ENCODE measurements at regions not wholly inside any gene's neighbourhood (a gene's known extent, or its start where the extent isn't known, plus 50 kb on each side); places are given as distances from the start of the nearest gene placed in this dataset.
"Not testable (repeated sequence)": the region's sequence is repeated elsewhere in the genome, so short reads cannot be mapped to it uniquely, and the experiment has no call there.

- CTCF ChIA-PET: no interaction called here
- dilution Hi-C loops (cut with MboI; ENCODE audit: extremely low pct_ligation_motif_present, low sequenced_read_pairs) (no loop called here), intact Hi-C loops (cut with micrococcal nuclease) (no loop called here)
- no peaks in the 10 kb centered on the region for H3K9me3 ChIP-seq (replicated peaks; ENCODE audit: control insufficient read depth, insufficient read depth, low read length)
- POLR2A ChIA-PET: no interaction called here
- TF ChIP-seq EZH2 (IDR thresholded peaks at IDR 0.05; ENCODE audit: borderline replicate concordance, low read depth, low read length, severe bottlenecking) (no peak), JUN (IDR thresholded peaks at IDR 0.05; ENCODE audit: borderline replicate concordance, insufficient read depth, insufficient read length, low read depth) (no peak), POLR2A (IDR thresholded peaks at IDR 0.05; ENCODE audit: low read depth, low read length) (no peak), FOS (IDR thresholded peaks at IDR 0.05; ENCODE audit: borderline replicate concordance, insufficient read depth, low read length) (no peak), POLR2AphosphoS5 (IDR thresholded peaks at IDR 0.05; ENCODE audit: insufficient read depth, low read depth, low read length) (no peak), CTCF (IDR thresholded peaks at IDR 0.05; ENCODE audit: extremely low read depth in 1 of 2, insufficient read depth in 1 of 2, low read depth in 1 of 2, low read length in 2 of 2) (no peak), GATA2 (IDR thresholded peaks at IDR 0.05; ENCODE audit: insufficient read depth, insufficient read length, low read depth, low read length) (no peak), MAX (IDR thresholded peaks at IDR 0.05; ENCODE audit: insufficient read depth, insufficient read length) (no peak), MYC (IDR thresholded peaks at IDR 0.05; ENCODE audit: low read depth, low read length) (no peak)
- no peak overlapping the region for H3K4me3 ChIP-seq (replicated peaks in 1 of 3; ENCODE audit: insufficient read depth in 1 of 3, low read depth in 1 of 3, low read length in 3 of 3)
- no peak overlapping the region for H3K27ac ChIP-seq (ENCODE audit: insufficient read depth, low read depth, low read length)
- no peak overlapping the region for H3K4me2 ChIP-seq (ENCODE audit: insufficient read depth, low read length)
- H3K79me2 ChIP-seq (ENCODE audit: control insufficient read depth, insufficient read depth, low read length): no peaks in the 10 kb centered on the region
- FAIRE-seq: no peak
- H3K9me1 ChIP-seq (replicated peaks; ENCODE audit: control insufficient read depth, extremely low read depth, insufficient read depth, low read length): no peaks in the 10 kb centered on the region
- H3K4me1 ChIP-seq (ENCODE audit: control insufficient read depth, extremely low read depth, insufficient read depth, low read length): no peaks in the 10 kb centered on the region
- no peak overlapping the region for H3K9ac ChIP-seq (replicated peaks; ENCODE audit: extremely low read depth, insufficient read depth, low read length)
- H3K27me3 ChIP-seq (ENCODE audit: control insufficient read depth in 2 of 2, insufficient read depth in 2 of 2, low read length in 2 of 2): no peaks in the 10 kb centered on the region
- DNase-seq (ENCODE audit: low read depth, low spot score): no peak
- no peaks in the 10 kb centered on the region for H3K36me3 ChIP-seq (ENCODE audit: control insufficient read depth in 2 of 2, extremely low read depth in 1 of 2, insufficient read depth in 2 of 2, low read length in 2 of 2)
- BruUV-seq (replicated peaks): no TSS peak
- H2AFZ ChIP-seq (ENCODE audit: low read depth, low read length): no peak overlapping the region
- no peaks in the 10 kb centered on the region for H4K20me1 ChIP-seq (replicated peaks; ENCODE audit: control insufficient read depth, extremely low read depth, insufficient read depth, low read length)
These were observed 815.7 kb downstream of the SEMA5A start for GRCh38 chr5:8730194-8730593.

- POLR2A ChIA-PET; H3K4me2 ChIP-seq (ENCODE audit: insufficient read depth, low read length); H3K9ac ChIP-seq (replicated peaks; ENCODE audit: extremely low read depth, insufficient read depth, low read length); H3K9me3 ChIP-seq (replicated peaks; ENCODE audit: control insufficient read depth, insufficient read depth, low read length); BruUV-seq (replicated peaks); H4K20me1 ChIP-seq (replicated peaks; ENCODE audit: control insufficient read depth, extremely low read depth, insufficient read depth, low read length); H3K79me2 ChIP-seq (ENCODE audit: control insufficient read depth, insufficient read depth, low read length); DNase-seq (ENCODE audit: low read depth, low spot score); dilution Hi-C loops (cut with MboI; ENCODE audit: extremely low pct_ligation_motif_present, low sequenced_read_pairs); intact Hi-C loops (cut with micrococcal nuclease); CTCF ChIA-PET; H3K4me3 ChIP-seq (replicated peaks in 1 of 3; ENCODE audit: insufficient read depth in 1 of 3, low read depth in 1 of 3, low read length in 3 of 3); H3K4me1 ChIP-seq (ENCODE audit: control insufficient read depth, extremely low read depth, insufficient read depth, low read length); H3K9me1 ChIP-seq (replicated peaks; ENCODE audit: control insufficient read depth, extremely low read depth, insufficient read depth, low read length); H3K36me3 ChIP-seq (ENCODE audit: control insufficient read depth in 2 of 2, extremely low read depth in 1 of 2, insufficient read depth in 2 of 2, low read length in 2 of 2); H3K27ac ChIP-seq (ENCODE audit: insufficient read depth, low read depth, low read length); H2AFZ ChIP-seq (ENCODE audit: low read depth, low read length); FAIRE-seq; H3K27me3 ChIP-seq (ENCODE audit: control insufficient read depth in 2 of 2, insufficient read depth in 2 of 2, low read length in 2 of 2): not testable (repeated sequence)
These were observed 814.8 kb downstream of the SEMA5A start for GRCh38 chr5:8731110-8731509.

All from endothelial cell of umbilical vein (primary cell).